ENCODE measurements at regions not wholly inside any gene's neighbourhood (a gene's known extent, or its start where the extent isn't known, plus 50 kb on each side); places are given as distances from the start of the nearest gene placed in this dataset.

GRCh38 chr13:27349458-27349857 lies 75.0 kb upstream of the GTF3A start:
- TF ChIP-seq CTCF (IDR thresholded peaks at IDR 0.05) (no peak), POLR2A (IDR thresholded peaks at IDR 0.05) (no peak)

Data from thyroid gland (tissue), 4 donors.